IMR-90 (cell line): ENCODE measurements at regions not wholly inside any gene's neighbourhood (a gene's known extent, or its start where the extent isn't known, plus 50 kb on each side); places are given as distances from the start of the nearest gene placed in this dataset.

Experiments used
- BHLHE40 ChIP-seq: fragments of 150-350 bp; IDR thresholded peaks from 2 replicates; pipeline ENCODE4 v1.6.1; 2016; ENCODE audit warnings: mild to moderate bottlenecking, low read depth, low read length
- ELK1 ChIP-seq: fragments of 150-350 bp; IDR thresholded peaks from 2 replicates; pipeline ENCODE4 v1.6.1; 2016; ENCODE audit warnings: low read depth, mild to moderate bottlenecking, low read length, moderate library complexity, borderline replicate concordance
- MXI1 ChIP-seq: IDR thresholded peaks from 2 replicates; pipeline ENCODE4 v1.6.1; 2012; ENCODE audit warnings: low read depth, mild to moderate bottlenecking, low read length, moderate library complexity, borderline replicate concordance
- NFE2L2 ChIP-seq: fragments of 150-350 bp; IDR thresholded peaks from 2 replicates; pipeline ENCODE4 v1.6.1; 2016; ENCODE audit warnings: low read depth, mild to moderate bottlenecking, low read length
- POLR2A ChIP-seq: IDR thresholded peaks from 2 replicates; pipeline ENCODE4 v1.6.1; 2012; ENCODE audit warnings: mild to moderate bottlenecking, low read depth, low read length
- RAD21 ChIP-seq: IDR thresholded peaks from 2 replicates; pipeline ENCODE4 v1.6.1; 2012; ENCODE audit warnings: low read length, improper control_type of control experiment
- RCOR1 ChIP-seq: IDR thresholded peaks from 2 replicates; pipeline ENCODE4 v1.6.1; 2012; ENCODE audit warnings: mild to moderate bottlenecking, low read length, improper control_type of control experiment; ENCODE audit not compliant: insufficient replicate concordance
- TF ChIP-seq, protein P1 (sequence below): conservative IDR thresholded peaks from 2 replicates; pipeline ENCODE4 v1.5.1; 2012; ENCODE audit warnings: mild to moderate bottlenecking, low read depth, low read length, improper control_type of control experiment

GRCh38 chr4:53775381-53775780, 184.1 kb upstream of the LNX1 start:
- TF ChIP-seq, protein P1, sequence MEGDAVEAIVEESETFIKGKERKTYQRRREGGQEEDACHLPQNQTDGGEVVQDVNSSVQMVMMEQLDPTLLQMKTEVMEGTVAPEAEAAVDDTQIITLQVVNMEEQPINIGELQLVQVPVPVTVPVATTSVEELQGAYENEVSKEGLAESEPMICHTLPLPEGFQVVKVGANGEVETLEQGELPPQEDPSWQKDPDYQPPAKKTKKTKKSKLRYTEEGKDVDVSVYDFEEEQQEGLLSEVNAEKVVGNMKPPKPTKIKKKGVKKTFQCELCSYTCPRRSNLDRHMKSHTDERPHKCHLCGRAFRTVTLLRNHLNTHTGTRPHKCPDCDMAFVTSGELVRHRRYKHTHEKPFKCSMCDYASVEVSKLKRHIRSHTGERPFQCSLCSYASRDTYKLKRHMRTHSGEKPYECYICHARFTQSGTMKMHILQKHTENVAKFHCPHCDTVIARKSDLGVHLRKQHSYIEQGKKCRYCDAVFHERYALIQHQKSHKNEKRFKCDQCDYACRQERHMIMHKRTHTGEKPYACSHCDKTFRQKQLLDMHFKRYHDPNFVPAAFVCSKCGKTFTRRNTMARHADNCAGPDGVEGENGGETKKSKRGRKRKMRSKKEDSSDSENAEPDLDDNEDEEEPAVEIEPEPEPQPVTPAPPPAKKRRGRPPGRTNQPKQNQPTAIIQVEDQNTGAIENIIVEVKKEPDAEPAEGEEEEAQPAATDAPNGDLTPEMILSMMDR, result no peak
- TF ChIP-seq NFE2L2, result no peak
- no peak for TF ChIP-seq POLR2A
- no peak for TF ChIP-seq ELK1
- no peak for TF ChIP-seq BHLHE40
- no peak for TF ChIP-seq MXI1
- TF ChIP-seq RAD21, result no peak
- TF ChIP-seq RCOR1, result no peak
